Osteocyte (in vitro differentiated cells): ENCODE measurements at regions not wholly inside any gene's neighbourhood (a gene's known extent, or its start where the extent isn't known, plus 50 kb on each side); places are given as distances from the start of the nearest gene placed in this dataset.

Source experiments
- DNase-seq: peaks from one replicate; pipeline ENCODE4 v3.0.0; 2021; ENCODE audit warnings: mixed read lengths; ENCODE audit not compliant: unreplicated experiment; ENCODE audit errors: extremely low spot score
- H3K27ac Mint-ChIP-seq: one replicate; pipeline ENCODE4 v1.8.0; 2021; ENCODE audit warnings: mild to moderate bottlenecking, mixed read lengths; ENCODE audit not compliant: unreplicated experiment
- H3K27me3 Mint-ChIP-seq: one replicate; pipeline ENCODE4 v1.8.0; 2021; ENCODE audit warnings: mixed read lengths; ENCODE audit not compliant: unreplicated experiment
- H3K36me3 Mint-ChIP-seq: one replicate; pipeline ENCODE4 v1.8.0; 2021; ENCODE audit warnings: mixed read lengths; ENCODE audit not compliant: unreplicated experiment
- H3K4me1 Mint-ChIP-seq: one replicate; pipeline ENCODE4 v1.8.0; 2021; ENCODE audit warnings: mixed read lengths; ENCODE audit not compliant: unreplicated experiment
- H3K4me3 Mint-ChIP-seq: one replicate; pipeline ENCODE4 v1.8.0; 2021; ENCODE audit warnings: mild to moderate bottlenecking, moderate library complexity, mixed read lengths; ENCODE audit not compliant: unreplicated experiment
- H3K9me3 Mint-ChIP-seq: one replicate; pipeline ENCODE4 v1.8.0; 2021; ENCODE audit warnings: mixed read lengths; ENCODE audit not compliant: unreplicated experiment
- TF ChIP-seq, protein P1 (sequence below): fragments of 200-600 bp; sonication (generic); IDR thresholded peaks from 2 replicates; pipeline ENCODE4 v1.5.0; 2021; ENCODE audit warnings: antibody characterized with exemption, mild to moderate bottlenecking, moderate library complexity

DNA sequence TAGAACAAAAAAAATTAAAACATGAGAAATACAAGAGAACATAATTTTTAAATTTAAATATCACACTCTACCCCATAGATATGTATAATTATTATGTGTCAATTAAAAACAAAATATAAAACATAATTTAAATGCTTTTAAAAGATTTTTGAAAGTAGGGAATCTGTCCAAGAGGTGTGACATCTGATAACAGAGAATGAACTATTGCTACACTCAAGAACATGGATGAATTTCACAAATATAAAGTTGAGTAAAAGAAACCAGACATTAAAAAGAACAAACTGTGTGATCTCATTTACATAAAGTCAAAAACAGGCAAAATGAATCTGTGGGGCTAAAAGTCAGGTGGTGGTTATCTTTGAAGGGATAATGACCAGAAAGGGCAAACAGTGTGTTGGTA is 106.5 kb upstream of the COL21A1 start:
- peaks cover 17% of the 10 kb centered on the region for H3K9me3 Mint-ChIP-seq
- H3K27ac Mint-ChIP-seq: no peak overlapping the region
- H3K36me3 Mint-ChIP-seq: peaks cover 7% of the 10 kb centered on the region
- TF ChIP-seq, protein P1, sequence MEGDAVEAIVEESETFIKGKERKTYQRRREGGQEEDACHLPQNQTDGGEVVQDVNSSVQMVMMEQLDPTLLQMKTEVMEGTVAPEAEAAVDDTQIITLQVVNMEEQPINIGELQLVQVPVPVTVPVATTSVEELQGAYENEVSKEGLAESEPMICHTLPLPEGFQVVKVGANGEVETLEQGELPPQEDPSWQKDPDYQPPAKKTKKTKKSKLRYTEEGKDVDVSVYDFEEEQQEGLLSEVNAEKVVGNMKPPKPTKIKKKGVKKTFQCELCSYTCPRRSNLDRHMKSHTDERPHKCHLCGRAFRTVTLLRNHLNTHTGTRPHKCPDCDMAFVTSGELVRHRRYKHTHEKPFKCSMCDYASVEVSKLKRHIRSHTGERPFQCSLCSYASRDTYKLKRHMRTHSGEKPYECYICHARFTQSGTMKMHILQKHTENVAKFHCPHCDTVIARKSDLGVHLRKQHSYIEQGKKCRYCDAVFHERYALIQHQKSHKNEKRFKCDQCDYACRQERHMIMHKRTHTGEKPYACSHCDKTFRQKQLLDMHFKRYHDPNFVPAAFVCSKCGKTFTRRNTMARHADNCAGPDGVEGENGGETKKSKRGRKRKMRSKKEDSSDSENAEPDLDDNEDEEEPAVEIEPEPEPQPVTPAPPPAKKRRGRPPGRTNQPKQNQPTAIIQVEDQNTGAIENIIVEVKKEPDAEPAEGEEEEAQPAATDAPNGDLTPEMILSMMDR: no peak
- H3K4me3 Mint-ChIP-seq: no peak overlapping the region
- DNase-seq: no peak
- H3K4me1 Mint-ChIP-seq: peaks cover 35% of the 10 kb centered on the region
- no peaks in the 10 kb centered on the region for H3K27me3 Mint-ChIP-seq

DNA sequence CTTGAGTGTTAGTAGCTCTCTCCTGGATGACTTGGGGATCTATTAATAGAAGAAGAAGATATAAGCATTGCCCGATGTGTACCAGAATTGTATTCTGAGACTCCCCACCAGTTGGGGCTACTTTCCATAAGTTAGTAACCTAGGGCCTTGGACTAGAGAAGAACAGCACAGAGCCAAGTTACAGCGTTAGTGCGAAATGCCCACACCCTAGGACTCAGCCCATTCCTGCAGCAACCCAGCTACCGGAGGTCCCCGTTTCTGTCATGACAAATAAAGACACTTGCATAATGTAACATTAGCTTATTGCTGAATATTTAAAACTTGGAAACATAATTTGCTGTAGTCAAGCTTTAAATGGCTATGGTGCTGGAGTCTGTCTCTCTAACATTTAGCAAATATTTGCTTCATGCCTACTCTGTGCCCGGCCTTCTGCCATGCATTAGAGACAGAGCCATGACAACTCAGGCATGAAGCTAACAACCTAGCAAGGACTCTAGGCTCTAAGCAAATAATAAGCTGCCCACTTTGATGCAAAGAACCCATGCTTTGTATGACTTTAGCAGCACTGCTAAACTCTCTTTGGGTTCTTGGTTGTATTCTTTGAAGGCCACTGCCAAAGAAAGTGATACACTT is 103.4 kb upstream of the COL21A1 start:
- Mint-ChIP-seq H3K27me3 (no peaks in the 10 kb centered on the region), H3K27ac (no peak overlapping the region), H3K36me3 (peaks cover 7% of the 10 kb centered on the region), H3K9me3 (peaks cover 17% of the 10 kb centered on the region), H3K4me3 (no peak overlapping the region), H3K4me1 (peaks cover 26% of the 10 kb centered on the region)
- DNase-seq: no peak
- TF ChIP-seq, protein P1: no peak

DNA sequence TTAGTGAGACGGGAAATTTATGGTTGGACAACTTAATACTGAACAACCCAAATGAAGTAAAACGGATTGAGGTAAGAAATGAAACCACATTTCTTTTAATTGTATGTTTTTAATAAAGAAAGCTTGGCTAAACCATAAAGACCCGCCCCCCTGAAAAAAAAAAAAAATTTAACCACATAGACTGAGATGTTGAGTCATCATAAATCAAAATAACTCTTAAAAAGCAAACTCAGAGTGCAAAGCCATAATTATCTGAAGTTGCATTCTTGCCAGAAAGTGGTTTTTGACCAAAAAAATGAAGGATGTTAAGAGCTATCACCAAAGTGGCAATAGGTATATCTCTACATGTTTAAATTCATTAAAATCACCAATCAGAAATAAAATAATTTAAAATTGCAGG is 101.8 kb upstream of the COL21A1 start:
- DNase-seq: no peak
- Mint-ChIP-seq H3K36me3 (peaks cover 7% of the 10 kb centered on the region), H3K27me3 (no peaks in the 10 kb centered on the region), H3K4me1 (peaks cover 22% of the 10 kb centered on the region), H3K9me3 (peaks cover 16% of the 10 kb centered on the region), H3K4me3 (no peak overlapping the region), H3K27ac (peak overlapping the region; percentile 24)
- TF ChIP-seq, protein P1: no peak

DNA sequence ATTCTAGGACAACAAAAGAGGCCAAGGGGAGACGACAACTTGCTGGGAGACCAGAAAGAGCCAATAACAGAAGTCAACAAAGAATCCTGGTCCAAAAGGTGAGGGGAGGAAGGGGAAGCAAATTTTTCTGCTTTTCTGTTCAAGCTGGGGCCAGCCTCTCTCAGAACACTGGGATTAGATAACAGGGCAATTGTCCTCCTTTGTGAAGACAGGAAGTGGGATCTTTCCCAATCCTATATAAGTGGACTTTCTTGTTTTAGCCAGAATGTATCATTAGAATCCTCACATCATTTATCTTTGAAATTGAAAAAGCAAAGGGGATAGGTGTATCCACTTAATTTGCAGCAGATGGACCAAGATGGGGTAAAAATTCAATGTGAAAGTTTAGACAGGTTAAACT is 101.2 kb upstream of the COL21A1 start:
- no peak overlapping the region for H3K27ac Mint-ChIP-seq
- TF ChIP-seq, protein P1: no peak

DNA sequence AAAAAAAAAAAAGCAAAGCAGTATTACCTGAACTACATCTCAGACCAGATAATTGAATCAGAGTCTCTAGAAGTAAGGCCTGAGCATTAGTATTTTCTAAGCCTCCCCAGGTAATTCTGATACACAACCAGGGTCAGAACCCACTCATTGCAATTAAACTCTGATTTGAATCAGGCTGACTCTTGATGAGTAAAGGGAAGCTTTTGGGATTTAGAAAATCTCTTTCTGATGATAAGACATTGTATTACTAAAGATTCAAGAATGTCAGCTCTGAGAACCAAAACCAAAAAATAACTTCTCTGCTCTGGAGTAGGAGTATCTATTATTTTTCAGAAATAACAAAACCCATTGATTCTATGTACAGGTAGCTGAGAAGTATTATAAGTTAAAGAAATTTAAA is 100.1 kb upstream of the COL21A1 start:
- TF ChIP-seq, protein P1: no peak
- Mint-ChIP-seq H3K27ac (no peak overlapping the region), H3K36me3 (no peaks in the 10 kb centered on the region), H3K9me3 (peaks cover 4% of the 10 kb centered on the region), H3K4me1 (peaks cover 31% of the 10 kb centered on the region), H3K4me3 (no peak overlapping the region), H3K27me3 (no peaks in the 10 kb centered on the region)
- DNase-seq: no peak

More for the DNA sequence above, 101.2 kb upstream of the COL21A1 start:
- no peak overlapping the region for H3K4me3 Mint-ChIP-seq
- peaks cover 6% of the 10 kb centered on the region for H3K36me3 Mint-ChIP-seq
- DNase-seq: no peak
- no peaks in the 10 kb centered on the region for H3K27me3 Mint-ChIP-seq
- peaks cover 11% of the 10 kb centered on the region for H3K9me3 Mint-ChIP-seq
- H3K4me1 Mint-ChIP-seq: peaks cover 24% of the 10 kb centered on the region
